HG03342 (cell line): ENCODE measurements at regions not wholly inside any gene's neighbourhood (a gene's known extent, or its start where the extent isn't known, plus 50 kb on each side); places are given as distances from the start of the nearest gene placed in this dataset.

Experiments used
- ATAC-seq: cut with Tn5 transposase; IDR thresholded peaks from one replicate; pipeline ENCODE4 v1.9.1; 2021; ENCODE audit warnings: mild to moderate bottlenecking, moderate library complexity; ENCODE audit not compliant: unreplicated experiment

DNA sequence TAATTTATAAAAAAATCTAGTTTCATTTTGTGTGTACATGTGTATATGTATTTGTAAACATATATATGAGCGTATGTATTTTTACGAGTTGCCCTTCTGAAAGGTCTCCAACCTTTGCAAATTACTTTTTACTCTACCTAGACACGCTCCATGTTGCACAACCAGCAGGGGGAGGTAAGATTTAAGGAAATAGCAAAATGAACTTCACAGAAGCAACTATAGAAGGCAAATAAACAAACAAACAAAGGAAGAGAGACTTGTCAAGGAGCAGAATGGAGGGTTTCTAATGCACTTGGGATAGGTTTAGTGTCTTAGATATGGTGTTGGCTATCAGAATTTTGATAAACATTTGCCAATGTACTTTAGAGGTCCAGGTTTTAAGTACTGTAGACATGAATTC lies 820.5 kb upstream of the POU3F3 start:
- no peak for ATAC-seq

DNA sequence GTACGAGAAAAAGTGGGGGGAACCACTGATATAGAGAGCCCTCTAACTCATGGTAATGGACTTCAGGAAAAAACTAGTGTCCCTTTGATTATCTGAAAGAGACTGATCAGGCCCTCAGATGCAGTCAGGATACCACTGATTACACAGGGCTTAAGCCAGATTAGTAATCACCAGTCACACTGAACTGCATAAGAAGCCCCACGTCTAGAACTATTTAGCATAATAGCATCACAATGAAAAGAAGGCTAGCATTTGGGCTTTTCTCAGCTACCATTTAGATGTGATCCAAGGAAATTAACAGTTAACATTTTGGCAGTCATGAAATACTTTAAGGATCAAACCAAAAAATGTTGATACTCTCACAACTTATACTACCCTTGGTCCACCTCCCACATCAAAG lies 813.1 kb upstream of the POU3F3 start:
- no peak for ATAC-seq

DNA sequence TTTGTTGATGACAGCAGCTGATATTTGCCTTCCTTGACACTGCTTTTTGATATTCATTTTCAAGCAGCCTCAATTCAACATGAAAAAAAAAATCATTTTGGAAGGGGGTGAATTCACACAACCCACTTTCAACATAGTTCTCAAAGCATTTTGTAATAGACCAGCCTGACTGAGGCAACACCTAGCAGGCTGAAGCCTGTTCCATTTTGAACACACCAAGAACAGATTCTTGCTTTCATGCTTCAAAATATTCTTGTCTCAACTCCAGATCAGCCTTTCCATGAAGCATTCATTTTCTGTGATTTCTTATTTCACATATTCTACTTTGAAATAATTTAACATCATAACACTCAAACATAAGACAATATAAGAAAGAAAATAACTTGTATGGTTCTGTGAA lies 812.6 kb upstream of the POU3F3 start:
- no peak for ATAC-seq

DNA sequence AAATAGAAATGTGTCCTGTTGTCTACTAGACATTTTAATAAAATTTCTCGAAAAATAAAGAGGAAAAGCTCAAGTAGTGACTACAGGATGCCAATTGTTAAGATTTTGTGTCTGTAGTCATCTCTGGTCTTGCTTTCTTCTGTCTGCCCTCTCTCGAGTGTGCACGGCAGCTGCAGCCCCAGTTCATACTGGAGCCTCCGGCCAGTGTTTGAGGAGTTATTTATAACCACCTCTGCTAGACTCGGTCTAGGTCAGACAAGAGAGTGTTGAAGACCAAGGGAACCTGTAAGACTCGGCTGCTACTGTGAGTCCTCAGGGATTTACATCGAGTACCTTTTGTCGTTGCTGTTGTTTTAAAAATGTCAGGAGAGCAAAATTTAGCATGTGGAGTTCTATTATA lies 810.1 kb upstream of the POU3F3 start:
- ATAC-seq = no peak

DNA sequence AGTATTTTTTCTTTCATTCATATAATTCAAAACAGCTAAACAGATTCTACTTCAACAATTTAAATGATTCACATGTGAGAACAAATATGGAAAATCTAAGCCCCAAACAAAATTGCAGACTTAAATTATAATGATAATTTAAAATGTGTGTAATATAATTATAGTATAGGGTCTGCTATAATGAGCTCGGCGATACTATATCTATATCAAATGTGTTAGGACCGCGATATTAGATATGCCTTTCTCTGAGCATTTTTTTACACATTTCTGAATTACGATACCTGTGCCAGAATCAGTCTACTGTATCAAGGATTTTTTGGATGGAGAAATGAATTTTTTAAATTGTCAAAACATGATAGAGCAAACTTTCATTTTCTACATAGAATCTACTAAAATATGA lies 808.8 kb upstream of the POU3F3 start:
- ATAC-seq = no peak

DNA sequence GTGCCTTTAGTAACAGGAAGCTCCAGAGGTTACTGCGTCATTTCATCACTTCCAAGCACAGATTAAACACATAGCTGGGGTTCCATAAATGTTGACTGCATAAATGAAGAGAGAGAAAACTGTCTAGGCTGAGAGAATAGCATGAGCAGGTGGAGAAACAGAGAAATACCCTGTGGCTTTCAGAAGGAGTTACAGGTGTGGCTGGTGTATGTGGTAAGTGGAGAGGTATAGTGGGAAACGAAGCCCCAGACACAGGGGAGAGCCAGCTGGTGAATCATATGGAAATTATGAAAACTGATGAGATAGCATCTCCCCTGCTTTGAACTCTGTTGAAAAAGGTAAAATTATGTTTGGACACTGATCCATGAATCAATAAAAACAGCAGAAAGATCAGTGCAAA lies 807.4 kb upstream of the POU3F3 start:
- no peak for ATAC-seq

DNA sequence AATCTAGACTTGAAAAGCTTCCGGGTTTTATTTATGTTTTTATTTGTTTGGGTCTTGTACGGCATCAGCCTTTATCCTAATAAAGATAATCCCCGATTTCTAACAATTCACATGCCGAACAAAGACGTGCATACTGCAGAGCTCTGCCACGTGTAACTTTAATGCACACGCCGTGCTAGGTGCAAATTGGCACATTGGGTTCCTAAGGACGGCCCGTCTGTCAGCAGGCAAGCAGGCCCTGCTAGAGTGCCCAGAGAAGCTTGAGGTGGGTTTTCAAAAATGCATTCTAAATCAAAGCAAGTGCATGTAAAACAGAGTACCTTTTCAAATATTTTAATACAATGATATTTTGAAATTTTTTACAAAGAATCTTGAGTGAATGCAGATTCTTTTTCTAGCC lies 806.4 kb upstream of the POU3F3 start:
- ATAC-seq = no peak

DNA sequence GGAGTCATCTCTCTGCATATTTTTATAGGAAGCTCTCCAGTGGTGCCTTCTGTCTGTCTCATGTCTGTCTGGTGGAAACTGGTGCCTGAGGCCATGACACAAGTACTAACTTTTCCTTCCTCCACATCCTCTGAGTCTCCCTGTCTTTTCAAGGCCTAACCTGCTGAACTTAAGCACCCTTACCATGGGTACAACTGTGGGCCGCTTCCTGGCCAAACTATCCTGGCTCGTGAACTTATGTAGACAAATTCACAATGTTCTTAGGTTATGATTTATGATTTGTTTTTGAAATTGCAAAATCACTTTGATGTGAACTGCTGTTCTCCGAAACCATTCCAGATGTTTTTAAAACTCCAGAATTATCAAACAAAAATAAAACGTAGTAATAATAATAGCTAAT lies 804.5 kb upstream of the POU3F3 start:
- ATAC-seq = no peak

DNA sequence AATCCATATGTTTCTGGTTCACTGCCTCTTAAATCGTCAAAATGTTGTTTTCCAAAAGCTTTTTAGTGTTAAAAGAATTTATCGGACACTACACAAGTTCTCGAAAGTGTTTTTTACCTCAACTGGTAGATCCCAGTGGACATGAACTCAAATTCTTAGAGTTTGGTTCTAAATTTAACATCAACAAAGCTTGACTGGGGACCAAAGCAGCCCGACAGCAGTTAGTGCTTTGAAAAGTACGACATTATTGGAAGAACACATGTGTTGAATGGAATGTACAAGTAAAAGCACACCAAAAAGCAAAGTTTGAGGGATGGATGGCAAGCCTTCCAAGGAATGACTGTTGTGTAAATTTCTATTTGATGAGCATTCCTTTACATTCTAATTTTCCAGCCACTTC lies 803.9 kb upstream of the POU3F3 start:
- ATAC-seq = no peak

DNA sequence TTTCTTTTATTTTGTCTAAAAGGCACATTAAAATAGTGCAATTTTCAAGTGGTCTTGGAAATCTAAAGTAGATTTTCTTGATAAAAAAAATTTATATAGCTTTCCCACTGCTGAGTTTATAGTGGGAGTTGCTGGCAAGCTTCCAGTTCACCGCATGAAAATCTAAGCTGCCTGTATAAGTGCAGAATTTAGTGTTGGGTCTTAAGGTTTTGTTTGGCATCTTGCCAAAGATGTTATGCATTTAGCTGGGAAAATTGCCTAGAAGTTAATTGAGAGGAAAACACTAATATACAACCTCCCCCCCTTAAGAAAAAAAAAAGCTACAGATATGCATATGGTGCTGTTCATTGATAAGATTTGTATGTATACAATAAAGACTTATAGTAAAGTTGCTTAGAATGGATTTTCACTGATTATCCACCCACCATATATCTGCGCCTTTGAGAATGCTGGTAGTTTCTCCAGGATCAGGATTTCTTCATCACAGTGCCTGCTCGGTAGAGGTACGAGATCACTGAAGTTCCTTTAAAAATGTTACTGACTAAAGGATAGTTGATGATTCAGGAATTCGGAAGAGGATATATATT lies 803.2 kb upstream of the POU3F3 start:
- ATAC-seq = no peak

DNA sequence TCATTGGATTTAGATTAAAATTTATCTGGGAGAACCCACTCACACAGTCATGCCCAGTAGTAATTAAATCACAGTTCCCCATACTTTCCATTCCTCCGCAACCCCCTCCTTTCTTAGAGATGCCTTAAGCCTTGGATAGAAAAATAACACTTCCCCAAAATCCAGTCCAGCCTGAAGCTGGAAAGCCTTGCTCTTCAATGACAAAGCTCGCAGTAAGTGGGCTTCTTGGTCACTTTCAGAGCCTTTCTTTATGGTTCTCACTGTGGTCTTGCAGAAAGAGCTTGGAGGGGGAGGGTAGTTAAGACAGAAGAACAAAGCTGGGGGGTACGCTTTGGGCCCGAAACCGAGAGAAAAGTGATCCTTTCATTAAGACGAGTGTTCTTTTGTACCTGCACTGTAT lies 802.1 kb upstream of the POU3F3 start:
- ATAC-seq = no peak

DNA sequence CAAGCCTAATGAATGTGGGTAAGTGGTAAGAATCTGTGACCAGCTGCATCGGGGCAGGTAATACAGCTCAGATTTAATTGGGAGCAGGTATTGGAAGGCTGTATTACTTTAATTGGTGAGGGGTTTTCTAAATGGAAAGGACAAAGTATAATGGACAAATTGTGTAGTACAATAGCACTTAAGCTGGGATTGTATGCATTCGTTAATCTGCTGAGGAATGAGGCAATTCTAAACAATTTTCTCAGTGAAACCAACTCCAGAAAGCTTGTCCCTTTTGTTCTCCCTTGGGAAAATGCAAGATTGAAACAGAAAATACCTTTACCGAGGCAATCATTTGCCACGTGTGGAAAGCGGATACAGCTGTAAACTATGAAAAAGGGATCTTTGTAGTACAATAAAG lies 801.6 kb upstream of the POU3F3 start:
- no peak for ATAC-seq

DNA sequence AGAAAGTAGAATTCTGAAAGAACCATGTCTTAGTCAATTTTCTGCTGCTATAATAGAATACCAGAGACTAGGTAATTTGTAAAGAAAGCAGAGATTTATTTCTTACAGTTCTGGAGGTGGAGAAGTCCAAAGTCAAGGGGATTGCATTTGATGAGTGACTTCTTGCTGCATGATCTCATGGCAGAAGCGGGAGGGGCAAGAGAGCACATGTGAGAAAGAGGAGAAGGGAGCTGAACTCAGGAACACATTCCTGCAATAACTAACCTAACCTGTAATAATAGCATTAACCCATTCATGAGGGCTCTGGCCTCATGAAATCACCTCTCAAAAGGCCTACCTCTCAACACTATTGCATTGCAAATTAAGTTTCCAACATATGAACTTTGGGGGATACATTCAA lies 797.5 kb upstream of the POU3F3 start:
- ATAC-seq = no peak

DNA sequence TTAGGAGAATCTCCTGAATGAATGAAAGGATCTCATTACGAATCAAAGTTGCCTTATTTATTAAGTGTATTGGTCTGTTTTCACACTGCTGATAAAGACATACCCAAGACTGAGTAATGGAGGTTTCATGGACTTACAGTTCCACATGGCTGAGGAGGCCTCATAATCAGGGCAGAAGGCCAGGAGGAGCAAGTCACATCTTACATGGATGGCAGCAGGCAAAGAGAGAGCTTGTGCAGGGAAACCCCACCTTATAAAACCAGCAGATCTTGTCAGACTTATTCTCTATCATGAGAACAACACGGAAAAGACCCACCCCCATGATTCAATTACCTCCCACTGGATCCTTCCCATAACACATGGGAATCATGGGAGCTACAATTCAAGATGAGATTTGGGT lies 785.2 kb upstream of the POU3F3 start:
- no peak for ATAC-seq

DNA sequence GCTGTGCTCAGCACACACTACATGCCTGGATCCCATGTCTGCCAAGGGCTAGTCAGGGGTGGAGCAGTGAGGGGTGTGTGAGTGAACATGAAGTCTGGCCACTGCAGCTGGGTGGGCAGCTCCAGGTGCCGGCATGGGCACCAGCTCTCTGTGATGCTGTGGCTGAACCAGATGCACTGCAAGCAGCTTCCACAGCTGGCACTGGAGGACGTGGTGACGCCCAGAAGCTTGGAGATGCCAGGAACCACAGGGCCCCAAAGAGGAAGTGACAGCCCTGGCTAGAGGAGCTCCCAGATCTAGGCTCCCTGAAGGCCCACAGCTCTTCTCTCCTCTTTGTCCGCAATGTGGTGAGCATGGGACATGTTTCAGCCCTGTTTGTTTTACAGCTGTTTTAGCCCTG lies 776.3 kb upstream of the POU3F3 start:
- no peak for ATAC-seq

DNA sequence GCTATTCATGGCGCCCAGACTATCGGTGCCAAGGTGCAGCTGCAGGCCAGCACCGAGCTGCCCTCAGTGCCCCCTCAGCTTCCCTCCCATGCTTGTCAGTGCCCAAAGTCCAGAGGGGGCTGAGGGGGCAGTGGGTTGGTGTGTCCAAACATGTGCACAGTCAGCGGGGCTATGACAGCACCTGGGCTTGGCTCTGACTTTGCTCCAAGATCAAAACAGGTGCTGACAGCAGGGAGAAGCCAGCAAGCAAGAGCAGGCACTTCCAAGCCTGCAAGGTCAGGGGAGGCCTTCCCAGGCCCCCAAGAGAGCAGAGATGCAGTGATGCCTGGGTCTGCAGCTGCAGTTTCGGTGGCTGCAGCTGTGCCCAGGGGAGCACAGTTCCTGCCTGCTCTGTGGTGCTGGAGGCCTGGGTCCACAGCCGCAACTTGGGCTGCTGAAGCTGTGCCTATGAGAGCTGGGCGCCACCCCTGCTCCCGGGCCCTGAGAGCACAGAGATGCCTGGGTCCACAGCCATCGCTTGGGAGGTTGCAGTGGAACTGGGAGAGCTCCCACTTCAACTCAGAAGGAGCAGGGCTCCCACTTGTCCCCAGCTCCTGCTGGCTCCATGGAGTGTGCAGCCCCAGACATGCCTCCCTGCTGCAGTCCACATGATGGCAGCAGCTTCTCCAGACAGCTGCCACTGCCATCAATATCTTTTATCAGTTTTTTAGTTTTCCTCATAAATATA lies 775.3 kb upstream of the POU3F3 start:
- ATAC-seq = no peak

DNA sequence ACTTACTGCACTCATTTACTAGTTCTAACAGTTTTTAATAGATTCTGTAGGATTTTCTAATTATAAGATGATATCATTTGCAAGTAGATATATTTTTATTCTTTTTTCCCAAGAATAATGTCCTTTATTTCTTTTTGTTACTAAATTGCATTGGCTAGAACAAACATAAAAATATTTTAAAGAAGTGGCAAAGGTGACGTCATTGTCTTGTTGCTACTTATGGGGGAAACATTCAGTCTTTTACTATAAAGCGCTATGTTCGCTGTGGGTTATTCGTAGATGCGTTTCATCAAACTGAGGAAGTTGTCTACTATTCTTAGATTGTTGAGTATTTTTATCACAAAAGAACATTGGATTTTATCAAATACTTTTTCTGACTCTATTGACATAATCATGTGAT lies 765.2 kb upstream of the POU3F3 start:
- ATAC-seq = no peak

DNA sequence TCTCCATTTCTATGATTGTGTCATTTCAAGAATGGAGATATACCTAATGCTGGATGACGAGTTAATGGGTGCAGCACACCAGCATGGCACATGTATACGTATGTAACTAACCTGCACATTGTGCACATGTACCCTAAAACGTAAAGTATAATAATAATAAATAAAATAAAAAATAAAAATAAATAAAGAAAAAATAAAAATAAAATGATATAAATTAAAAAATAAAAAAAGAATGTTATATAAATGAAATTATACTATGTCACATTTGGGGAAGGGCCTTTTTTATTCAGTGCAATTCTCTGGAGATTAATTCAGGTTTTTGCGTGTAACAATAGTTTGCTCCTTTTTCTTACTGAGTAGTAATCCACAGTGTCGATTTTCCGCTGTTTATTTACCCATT lies 763.5 kb upstream of the POU3F3 start:
- no peak for ATAC-seq

DNA sequence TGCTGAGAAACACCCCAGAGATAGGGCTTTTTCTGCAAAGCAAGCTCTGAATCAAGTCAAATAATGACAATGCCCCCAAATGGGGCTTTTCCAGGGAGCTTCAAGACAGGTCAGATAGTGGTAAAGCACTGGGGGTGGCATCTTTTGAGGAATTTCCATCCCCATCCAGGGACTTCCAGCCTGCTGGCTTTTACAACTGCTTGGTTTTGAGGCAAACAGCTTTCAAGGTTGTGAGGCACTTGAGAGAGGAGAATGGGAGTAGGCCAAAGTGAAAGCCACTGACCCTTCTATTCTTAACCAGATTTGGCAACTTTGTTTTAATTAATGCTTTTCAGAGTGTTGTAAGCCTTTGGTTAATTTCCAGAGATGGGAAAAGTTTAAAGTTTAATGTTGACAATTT lies 762.0 kb upstream of the POU3F3 start:
- no peak for ATAC-seq

DNA sequence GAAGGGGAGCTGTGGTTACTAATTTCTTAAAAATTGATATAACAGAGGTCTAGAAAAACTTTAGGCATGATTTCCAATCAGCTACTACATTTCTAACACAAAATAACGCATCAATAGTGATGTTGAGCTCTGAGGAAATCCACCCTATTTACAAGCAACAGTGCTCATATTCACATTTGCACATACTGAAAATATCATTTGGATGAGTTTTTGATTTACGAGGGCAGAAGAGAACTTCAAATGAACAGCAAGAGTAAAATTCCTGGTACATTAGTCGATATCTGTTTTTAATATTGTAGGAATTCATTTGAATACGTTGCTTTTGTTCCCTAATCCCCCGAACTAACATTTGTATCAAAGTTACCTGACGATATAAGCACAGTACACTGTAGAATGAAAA lies 761.0 kb upstream of the POU3F3 start:
- no peak for ATAC-seq

DNA sequence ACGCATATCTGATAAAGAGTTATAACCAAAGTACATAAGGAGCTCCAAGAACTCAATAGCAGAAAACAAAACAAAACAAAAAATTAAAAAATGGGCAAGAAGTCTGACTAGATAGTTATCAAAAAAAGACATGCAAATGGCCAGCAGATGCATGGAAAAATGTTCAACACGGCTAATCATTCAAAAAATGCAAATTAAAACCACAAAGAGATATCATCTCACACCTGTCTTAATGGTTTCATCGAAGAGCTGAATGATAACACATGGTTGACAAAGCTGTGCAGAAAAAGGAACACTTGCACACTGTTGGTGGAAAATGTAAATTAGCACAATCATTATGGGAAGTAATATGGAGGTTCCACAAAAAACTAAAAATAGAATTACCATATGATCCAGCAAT lies 751.3 kb upstream of the POU3F3 start:
- ATAC-seq = no peak

DNA sequence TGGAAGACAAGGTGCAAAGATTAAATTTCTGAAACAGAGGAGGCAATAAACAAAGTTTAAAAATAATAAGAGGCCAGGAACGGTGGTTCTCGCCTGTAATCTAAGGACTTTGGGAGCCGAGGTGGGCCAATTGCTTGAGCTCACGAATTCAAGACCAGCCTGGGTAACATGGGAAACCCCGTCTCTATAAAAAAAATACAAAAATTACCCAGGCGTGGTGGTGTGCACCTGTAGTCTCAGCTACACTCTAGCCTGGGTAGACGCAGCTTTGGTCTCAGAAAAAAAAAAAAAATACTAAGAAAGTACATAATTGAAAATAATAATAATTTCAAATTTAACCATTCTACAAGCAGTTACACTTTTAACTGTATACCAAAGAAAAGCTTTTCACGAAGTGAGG lies 744.6 kb upstream of the POU3F3 start:
- no peak for ATAC-seq

DNA sequence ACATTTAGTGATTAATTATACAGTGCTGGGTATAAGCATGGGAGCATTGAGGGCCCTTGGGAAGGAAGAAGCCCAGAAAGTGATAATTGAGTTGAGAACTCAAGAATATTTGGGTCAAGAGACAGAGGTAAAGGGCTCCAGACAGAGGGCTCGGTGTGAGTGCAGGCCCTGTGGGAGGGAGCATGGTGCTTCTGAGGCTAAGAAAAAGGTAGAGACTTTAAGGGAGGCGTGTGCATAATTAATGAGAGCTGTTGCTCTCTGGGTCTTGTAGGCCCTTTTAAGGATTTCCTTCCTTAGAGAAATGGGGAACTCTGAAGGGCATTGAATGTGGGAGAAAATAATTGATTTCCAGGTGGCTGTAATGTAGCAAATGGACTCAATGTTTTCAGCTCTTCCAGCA lies 735.0 kb upstream of the POU3F3 start:
- no peak for ATAC-seq
